NCI-H1092 (cell line): ENCODE measurements at regions not wholly inside any gene's neighbourhood (a gene's known extent, or its start where the extent isn't known, plus 50 kb on each side); places are given as distances from the start of the nearest gene placed in this dataset.
"Not testable (repeated sequence)": the region's sequence is repeated elsewhere in the genome, so short reads cannot be mapped to it uniquely, and the experiment has no call there.

Source experiments
- DNase-seq: peaks from one replicate; lab custom pipeline; 2025; lab: John Stamatoyannopoulos, UW

DNA sequence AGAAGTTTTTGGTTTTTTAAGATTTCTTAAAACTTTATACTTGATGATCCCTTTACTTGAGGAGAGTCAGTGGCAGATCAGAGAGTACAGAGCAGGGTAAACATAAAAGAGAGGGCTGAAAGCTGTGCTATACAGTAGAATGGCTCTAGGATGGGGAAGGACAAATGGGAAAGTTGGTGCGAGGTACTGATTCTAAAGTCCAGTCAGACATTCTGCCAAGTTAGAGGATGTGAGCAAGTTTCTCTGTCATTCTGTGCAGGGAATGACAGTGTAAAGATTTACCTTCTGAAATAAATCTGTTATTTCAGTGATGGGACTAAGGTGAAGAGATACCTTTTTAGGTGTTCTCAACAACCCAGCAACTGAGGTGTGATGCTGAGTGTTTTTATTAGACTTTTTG lies 100.1 kb upstream of the GBE1 start:
- DNase-seq = no peak

DNA sequence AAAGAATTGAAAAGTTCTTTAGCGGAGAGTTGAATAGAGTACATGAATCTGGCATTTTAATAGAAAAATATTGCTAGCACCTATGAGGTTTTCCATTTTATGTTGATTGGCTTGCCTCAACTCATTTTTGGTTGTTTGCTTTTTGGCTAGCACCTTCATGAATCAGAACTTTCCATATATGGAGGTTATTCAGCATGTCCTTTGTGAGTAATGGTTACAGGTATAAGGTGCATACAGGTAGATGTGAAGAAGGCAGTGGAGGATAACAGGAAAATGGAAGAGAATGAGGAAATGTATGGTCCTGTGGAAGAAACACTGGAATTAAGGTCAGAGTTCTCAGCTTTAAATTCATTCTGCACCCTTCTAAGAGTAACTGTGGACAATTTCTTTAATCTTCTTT lies 98.1 kb upstream of the GBE1 start:
- DNase-seq = no peak

DNA sequence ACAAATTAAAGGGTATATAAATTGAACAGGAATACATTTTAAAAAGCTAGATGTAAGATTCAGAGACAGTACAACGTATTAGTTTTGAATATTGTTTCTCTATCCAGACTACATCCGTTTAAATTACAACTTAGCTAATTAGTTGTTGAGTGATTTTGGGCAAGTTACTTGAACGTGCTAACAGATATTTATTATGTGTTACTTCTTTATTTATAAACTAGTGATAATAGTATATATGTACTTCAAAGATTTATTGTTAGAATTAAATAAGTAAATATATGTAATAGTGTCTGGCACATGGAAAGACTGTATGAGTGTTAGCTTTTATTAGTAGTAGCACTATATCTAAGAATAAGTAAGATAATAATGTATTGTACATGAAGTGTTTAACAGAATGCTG lies 92.0 kb upstream of the GBE1 start:
- DNase-seq = no peak

DNA sequence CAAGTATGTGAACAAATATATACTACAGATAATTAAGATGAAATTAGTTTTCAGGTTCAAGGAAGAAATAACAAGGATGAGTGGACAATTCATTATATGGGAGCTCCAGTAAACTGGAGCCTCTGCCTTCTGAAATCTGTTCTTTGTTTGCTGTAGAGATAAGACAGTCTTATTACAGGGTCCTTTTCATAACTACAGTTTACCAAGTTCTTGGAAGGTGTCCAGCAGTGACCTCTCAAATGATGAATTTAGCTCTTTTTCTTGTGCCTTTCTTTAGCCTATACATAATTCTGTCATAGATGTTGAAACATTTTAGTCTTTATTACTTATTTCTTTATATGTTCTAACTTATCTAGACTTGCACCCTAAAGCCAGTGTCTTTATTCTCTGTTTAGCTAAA lies 89.7 kb upstream of the GBE1 start:
- DNase-seq = no peak

DNA sequence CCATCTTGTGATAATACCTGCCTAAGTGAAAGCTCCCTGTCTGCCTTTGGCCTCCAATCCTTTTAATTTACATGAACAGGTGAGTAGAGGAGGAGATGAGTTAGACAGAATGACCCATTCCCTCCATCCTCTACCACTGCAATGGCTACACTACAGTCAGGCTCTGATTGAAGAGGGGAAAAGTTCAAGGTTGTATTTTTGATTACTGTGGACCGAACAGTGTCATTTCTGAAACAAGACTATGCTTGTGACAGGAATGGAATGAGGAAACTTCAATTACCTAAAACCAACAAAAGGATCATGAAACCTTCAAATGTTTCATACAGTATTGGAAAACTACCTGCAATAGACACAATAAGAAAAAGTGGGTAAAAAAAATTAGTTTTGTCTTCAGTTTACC lies 85.5 kb upstream of the GBE1 start:
- no peak for DNase-seq

DNA sequence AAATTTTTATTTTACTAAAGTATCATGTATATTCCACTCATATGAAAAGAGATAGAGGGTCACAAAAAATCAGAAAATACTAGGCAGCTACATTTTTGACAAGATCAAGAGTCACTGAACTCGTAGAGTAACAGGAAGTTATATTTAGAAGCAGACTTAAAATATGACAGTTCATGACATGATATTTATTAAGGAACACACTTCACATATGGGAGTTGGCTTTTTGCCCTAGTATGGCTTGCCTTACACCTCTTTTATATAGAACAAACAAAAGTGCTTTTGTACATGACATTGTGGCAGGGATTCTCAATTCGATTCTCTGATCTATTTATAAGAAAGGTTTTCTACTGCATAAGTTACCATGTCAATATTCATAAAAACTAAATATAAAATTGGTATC lies 80.1 kb upstream of the GBE1 start:
- DNase-seq = no peak

DNA sequence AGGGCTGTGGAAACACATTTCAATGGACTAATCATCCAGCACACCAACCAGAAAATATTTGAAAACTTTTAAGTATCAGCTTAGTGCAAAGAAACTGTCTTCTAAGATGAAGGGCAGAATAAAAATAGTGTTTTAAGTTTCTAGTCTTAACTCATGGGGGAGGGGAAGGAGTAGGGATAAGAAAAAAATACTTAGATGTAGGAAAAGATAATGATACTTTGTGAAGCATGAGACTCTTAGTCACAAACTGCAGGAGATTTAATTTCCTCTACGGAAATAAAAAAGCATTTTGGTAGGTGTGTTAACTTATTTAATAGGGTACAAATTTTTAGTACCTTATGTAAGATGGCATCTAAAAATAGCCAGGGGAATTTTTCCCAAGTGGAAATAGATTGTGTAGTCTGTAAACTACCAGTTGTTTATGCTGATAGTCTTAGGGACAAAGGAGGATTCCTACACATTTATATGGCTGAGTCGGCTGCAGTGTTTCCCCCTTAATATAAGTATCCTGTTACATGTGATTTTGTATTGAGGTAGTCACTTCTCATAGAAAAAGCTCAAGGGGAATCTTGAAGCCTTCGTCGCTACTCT lies 78.2 kb upstream of the GBE1 start:
- DNase-seq = no peak

DNA sequence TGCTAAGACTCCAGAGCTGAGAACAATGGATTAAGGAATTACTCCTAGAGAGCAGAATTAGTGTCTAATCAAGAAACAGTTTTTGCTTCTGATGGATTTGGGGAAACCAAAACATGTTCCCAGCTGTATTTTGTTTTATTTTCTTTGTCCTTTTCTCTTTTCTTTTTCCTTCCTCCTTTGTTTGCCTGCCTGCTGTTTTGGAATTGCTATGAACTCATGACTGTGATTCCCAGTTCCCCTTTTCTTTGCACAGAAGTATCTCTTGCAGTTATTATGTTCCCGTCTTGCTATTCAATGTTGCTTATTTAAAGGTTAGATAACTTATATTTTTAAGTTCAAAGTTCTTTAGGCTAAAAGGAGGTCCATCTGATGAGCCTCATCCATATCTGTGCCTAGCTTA lies 77.0 kb upstream of the GBE1 start:
- DNase-seq = no peak

DNA sequence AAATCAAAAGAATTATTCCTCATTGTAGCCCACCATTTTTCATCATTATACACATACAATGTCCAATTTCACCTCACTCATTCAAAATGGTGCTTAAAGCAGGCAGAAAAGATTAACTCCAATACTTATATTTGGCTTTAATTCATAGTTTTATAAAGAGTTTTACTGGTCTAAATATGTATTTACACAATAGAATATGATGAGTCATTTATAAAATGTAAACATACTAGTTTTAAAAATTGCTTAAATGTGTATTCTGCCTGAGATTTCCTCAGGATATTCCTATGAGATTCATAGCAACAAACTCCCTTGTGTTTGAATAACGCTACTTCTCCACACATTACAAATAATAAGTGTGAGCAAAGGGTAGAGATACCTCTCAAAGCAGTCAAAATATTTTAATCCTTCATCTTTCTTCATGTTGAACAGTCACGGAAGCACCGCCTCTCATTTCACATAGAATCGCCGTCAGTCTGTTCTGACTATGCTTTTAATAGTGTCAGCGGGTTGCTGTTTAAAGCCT lies 75.7 kb upstream of the GBE1 start:
- DNase-seq = no peak

DNA sequence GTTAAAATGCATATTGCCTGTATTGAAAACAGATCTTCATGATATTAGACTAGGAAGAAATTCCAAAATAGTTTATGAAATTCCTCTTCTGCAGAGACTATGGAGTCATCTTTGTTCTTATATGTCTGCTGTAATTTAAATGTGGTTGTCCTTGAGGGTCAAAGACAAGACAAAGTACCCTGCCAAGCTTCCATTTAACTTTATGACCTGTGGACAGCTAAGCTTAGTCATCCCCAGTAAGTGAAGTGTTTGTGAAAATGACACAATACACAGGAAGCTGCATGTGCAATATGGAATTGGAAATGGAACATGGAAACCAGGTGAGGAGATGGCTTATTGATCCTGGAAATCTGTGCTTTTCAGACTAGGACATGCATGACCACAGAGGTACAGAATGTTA lies 68.5 kb upstream of the GBE1 start:
- DNase-seq = no peak

DNA sequence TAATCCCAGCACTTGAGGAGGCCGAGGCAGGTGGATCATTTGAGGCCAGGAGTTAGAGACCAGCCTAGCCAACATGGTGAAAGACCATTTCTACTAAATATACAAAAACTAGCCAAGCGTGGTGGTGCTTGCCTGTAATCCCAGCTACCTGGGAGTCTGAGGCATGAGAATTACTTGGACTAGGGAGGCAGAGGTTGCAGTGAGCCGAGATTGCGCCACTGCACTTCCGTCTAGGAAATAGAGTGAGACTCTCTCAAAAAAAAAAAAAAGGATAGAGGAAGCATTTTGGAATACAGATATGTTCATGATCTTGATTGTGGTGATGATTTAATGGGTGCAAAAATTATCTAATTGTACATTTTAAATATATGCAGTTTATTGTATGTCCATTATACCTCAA lies 67.8 kb upstream of the GBE1 start:
- DNase-seq = not testable (repeated sequence)

DNA sequence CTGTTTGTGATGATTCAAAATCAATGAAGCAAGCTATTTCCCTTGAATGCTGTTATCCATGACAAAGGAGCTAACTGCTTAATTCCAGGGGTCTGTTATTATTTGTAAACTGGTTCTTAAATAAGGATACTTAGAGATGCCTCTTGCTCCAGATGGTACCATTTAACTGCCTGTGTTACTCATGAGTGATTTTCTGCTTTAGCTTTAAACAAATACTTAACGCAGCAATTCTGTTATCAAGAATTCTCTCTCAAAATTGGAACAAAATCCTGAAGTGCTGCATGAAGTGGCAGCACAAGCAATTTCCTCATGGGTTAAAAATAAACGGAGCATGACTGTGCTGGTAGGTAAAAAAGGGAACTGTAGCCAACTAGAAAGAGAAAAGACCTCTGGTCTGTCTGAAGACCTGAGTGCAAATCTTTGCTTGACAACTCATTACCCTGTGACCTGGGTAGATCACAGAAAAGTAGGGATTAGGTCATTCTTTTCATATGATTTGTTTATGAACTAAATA lies 62.5 kb upstream of the GBE1 start:
- peak; percentile 62 for DNase-seq

DNA sequence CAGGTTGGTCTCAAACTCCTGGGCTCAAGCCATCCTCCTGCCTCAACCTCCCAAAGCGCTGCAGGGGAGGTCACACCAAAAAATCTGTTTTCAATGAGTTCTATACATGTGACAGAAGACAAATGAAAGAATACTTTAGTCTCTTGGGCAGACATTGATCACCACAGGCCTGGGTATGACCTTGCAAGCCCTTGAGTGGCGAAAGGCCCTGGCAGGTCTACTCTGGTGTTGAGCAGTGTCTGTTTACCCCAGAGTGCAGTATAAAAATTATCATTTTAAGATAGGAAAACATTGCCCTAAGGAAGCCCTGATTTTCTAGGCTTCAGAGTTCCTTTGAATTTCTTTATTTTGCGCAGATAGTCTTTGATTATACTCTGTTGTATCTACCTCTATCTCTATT lies 61.6 kb upstream of the GBE1 start:
- DNase-seq = no peak

DNA sequence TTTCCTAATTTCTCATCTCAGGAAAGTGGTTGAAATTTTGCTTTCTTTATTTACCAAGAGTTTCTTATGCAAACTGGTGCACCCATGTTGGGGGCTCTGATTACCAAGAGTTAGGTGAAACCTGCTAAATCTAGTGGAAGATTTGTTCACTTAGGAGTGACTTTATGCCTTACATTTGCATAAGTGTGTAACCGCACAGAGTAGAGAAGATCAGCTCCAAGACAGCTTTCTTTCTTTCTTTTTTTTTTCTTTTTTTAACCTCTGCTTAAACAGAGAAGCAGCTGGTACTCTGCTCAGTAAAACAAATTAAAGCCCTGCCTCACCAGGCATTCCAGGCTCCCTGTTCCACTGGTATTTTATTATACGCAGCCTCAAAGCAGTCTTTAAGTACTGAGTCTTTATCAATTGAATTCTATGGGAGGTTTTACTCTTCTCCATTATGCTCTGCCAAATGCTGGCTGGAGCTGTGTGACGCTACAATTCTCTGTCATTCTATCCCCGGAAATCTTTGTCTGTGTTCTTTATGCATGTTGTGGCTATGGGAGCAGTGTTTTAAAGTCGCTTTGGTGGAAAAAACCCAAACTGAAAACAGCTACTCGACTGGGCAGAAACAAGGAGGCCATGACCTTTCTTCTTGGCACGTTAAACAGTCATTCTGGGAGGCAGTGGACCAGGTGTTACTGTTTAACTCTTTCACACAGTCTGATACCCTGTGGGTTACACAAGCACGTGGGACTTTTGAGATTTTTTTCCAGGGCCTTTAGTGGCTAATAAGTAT lies 55.2 kb upstream of the GBE1 start:
- DNase-seq = no peak

DNA sequence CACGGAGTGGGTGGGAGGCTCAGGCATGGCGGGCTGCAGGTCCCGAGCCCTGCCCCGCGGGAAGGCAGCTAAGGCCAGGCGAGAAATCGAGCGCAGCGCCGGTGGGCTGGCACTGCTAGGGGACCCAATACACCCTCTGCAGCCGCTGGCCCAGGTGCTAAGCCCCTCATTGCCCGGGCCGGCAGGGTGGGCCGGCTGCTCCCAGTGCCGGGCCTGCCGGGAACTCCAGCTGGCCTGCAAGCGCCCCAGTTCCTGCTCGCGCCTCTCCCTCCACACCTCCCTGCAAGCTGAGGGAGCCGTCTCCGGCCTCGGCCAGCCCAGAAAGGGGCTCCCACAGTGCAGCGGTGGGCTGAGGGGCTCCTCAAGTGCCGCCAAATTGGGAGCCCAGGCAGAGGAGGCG lies 50.7 kb upstream of the GBE1 start:
- not testable (repeated sequence) for DNase-seq
